ENCODE measurements at regions not wholly inside any gene's neighbourhood (a gene's known extent, or its start where the extent isn't known, plus 50 kb on each side); places are given as distances from the start of the nearest gene placed in this dataset.

GRCh38 chr2:47264686-47265085, 88.4 kb upstream of the CALM2 start:
- DNase-seq, result no peak

GRCh38 chr2:47264143-47264542, 87.8 kb upstream of the CALM2 start:
- no peak for DNase-seq

- no peak for DNase-seq
Measured at GRCh38 chr2:47262657-47263056, 86.3 kb upstream of the CALM2 start.

GRCh38 chr2:47260971-47261370, 84.7 kb upstream of the CALM2 start:
- no peak for DNase-seq

GRCh38 chr2:47259829-47260228, 83.5 kb upstream of the CALM2 start:
- DNase-seq, result no peak

- no peak for DNase-seq
Measured at GRCh38 chr2:47257946-47258348, 81.6 kb upstream of the CALM2 start.

- no peak for DNase-seq
Measured at GRCh38 chr2:47256416-47257087, 80.2 kb upstream of the CALM2 start.

GRCh38 chr2:47255794-47256193, 79.5 kb upstream of the CALM2 start:
- no peak for DNase-seq

GRCh38 chr2:47254464-47254863, 78.2 kb upstream of the CALM2 start:
- DNase-seq, result no peak

GRCh38 chr2:47253447-47253846, 77.1 kb upstream of the CALM2 start:
- no peak for DNase-seq

GRCh38 chr2:47251404-47251675, 75.0 kb upstream of the CALM2 start:
- no peak for DNase-seq

GRCh38 chr2:47250586-47251403, 74.5 kb upstream of the CALM2 start:
- DNase-seq, result peak; percentile 97

- DNase-seq, result no peak
Measured at GRCh38 chr2:47249931-47250330, 73.6 kb upstream of the CALM2 start.

GRCh38 chr2:47249157-47249900, 73.0 kb upstream of the CALM2 start:
- DNase-seq, result no peak

GRCh38 chr2:47243596-47244323, 67.4 kb upstream of the CALM2 start:
- DNase-seq, result no peak

- DNase-seq, result no peak
Measured at GRCh38 chr2:47241715-47242114, 65.4 kb upstream of the CALM2 start.

- DNase-seq, result no peak
Measured at GRCh38 chr2:47239119-47239969, 63.0 kb upstream of the CALM2 start.

- DNase-seq, result no peak
Measured at GRCh38 chr2:47238638-47239037, 62.3 kb upstream of the CALM2 start.

- no peak for DNase-seq
Measured at GRCh38 chr2:47237375-47238334, 61.3 kb upstream of the CALM2 start.

- no peak for DNase-seq
Measured at GRCh38 chr2:47236503-47237215, 60.3 kb upstream of the CALM2 start.
